ENCODE measurements at regions not wholly inside any gene's neighbourhood (a gene's known extent, or its start where the extent isn't known, plus 50 kb on each side); places are given as distances from the start of the nearest gene placed in this dataset.

DNA sequence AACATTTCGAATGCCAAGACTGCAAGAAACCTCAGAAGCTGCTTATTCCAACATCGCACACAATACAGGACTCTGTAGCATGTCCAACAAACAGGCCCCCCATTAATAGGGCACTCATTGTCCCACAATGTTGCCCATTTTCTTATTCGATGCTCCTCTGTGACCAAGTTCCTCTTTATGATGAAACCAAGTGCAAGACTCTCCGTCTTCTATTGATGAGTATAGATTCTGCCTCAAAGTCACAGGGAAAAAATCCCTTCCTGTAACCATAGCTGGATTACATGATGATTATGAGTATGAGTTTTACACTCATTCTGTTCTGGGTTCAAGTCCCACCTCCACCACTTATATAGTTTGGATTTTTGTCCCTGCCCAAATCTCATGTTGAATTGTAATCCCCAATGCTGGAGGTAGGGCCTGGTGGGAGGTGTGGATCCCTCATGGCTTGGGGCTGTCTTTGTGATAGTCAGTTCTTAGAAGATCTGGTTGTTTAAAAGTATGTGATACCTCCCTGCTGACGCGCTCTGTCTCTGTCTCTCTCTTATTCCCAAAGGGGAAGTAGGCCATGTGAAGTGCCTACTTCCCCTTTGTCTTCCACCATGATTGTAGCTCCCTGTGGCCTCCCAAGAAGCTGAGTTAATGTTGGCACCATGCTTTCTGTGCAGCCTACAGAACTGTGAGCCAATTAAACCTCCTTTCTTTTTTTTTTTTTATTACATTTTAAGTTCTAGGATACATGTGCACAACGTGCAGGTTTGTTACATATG lies 148.7 kb downstream of the OSR1 start:
- intact Hi-C loops (cut with DNase I; ENCODE audit: low total_unique reads) = no loop called here
- DNase-seq = no peak
- H3K27me3 ChIP-seq = no peaks in the 10 kb centered on the region
- no peaks in the 10 kb centered on the region for H3K4me1 ChIP-seq
- no peaks in the 10 kb centered on the region for H3K36me3 ChIP-seq
- no peaks in the 10 kb centered on the region for H3K9me3 ChIP-seq
- H3K27ac ChIP-seq = no peak overlapping the region
- TF ChIP-seq POLR2A (IDR thresholded peaks at IDR 0.05) = no peak
- TF ChIP-seq, protein P1, sequence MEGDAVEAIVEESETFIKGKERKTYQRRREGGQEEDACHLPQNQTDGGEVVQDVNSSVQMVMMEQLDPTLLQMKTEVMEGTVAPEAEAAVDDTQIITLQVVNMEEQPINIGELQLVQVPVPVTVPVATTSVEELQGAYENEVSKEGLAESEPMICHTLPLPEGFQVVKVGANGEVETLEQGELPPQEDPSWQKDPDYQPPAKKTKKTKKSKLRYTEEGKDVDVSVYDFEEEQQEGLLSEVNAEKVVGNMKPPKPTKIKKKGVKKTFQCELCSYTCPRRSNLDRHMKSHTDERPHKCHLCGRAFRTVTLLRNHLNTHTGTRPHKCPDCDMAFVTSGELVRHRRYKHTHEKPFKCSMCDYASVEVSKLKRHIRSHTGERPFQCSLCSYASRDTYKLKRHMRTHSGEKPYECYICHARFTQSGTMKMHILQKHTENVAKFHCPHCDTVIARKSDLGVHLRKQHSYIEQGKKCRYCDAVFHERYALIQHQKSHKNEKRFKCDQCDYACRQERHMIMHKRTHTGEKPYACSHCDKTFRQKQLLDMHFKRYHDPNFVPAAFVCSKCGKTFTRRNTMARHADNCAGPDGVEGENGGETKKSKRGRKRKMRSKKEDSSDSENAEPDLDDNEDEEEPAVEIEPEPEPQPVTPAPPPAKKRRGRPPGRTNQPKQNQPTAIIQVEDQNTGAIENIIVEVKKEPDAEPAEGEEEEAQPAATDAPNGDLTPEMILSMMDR (IDR thresholded peaks at IDR 0.05) = no peak
- H3K4me3 ChIP-seq = no peak overlapping the region

DNA sequence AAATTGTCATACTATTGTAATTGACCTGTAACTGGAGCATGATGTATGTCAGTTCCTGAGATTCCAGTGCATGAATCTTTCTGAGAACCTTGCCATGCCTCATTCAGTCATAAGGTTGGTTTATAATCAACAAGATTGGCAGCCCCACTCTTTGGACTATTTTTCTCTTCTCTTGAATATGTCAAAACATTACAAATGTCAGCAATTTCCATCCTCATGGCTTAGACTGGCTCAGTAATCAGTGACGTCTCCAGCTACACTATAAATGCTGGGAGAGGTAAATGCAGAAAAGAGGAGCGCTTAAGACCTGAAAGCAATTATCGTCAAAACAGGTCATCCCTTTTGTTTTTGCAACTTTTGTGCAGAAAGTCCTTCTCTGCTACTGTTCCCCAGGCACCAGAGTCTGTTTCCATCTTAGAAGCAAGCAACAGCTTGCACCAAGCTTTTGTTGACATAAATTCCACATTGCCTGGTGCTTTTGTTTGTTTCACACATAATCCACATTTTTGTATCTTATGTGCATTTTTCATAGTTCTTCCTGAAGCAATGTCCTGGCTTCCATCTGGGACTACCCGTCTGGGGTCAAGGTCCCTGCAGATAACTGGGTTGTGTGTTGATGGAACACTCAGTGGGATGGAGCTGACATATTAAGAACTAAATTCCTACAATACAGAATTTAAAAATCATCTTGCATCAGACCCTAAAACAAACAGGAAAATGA lies 149.8 kb downstream of the OSR1 start:
- Histone ChIP-seq H3K9me3 (no peaks in the 10 kb centered on the region), H3K36me3 (no peaks in the 10 kb centered on the region), H3K27ac (no peak overlapping the region), H3K27me3 (no peaks in the 10 kb centered on the region), H3K4me1 (no peaks in the 10 kb centered on the region), H3K4me3 (no peak overlapping the region)
- no peak for DNase-seq
- intact Hi-C loops (cut with DNase I; ENCODE audit: low total_unique reads) = no loop called here
- TF ChIP-seq, protein P1 (IDR thresholded peaks at IDR 0.05) = no peak
- no peak for TF ChIP-seq POLR2A (IDR thresholded peaks at IDR 0.05)

DNA sequence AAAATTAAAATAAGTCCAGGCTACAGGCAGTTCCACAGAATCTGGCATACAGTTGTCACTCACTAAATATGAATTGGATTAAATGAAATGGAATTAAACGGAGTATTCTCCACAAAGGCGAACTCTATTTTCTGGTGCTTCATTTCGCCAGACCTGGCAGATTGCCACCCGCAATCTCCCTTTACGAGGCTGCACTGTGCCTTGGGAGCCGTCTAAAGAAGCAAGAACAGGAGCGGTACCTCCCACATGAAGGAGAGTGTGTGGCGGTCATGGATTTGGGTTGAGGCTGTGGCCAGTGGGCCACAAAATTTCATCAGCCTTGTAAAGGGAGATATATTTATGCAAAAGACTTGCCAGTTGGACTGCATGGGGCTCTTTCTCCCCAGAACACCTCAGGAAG lies 151.0 kb downstream of the OSR1 start:
- no peak for DNase-seq
- TF ChIP-seq, protein P1 (IDR thresholded peaks at IDR 0.05) = no peak
- TF ChIP-seq POLR2A (IDR thresholded peaks at IDR 0.05) = no peak
- intact Hi-C loops (cut with DNase I; ENCODE audit: low total_unique reads) = no loop called here
- Histone ChIP-seq H3K36me3 (no peaks in the 10 kb centered on the region), H3K9me3 (no peaks in the 10 kb centered on the region), H3K4me3 (no peak overlapping the region), H3K4me1 (no peaks in the 10 kb centered on the region), H3K27ac (no peak overlapping the region), H3K27me3 (no peaks in the 10 kb centered on the region)

DNA sequence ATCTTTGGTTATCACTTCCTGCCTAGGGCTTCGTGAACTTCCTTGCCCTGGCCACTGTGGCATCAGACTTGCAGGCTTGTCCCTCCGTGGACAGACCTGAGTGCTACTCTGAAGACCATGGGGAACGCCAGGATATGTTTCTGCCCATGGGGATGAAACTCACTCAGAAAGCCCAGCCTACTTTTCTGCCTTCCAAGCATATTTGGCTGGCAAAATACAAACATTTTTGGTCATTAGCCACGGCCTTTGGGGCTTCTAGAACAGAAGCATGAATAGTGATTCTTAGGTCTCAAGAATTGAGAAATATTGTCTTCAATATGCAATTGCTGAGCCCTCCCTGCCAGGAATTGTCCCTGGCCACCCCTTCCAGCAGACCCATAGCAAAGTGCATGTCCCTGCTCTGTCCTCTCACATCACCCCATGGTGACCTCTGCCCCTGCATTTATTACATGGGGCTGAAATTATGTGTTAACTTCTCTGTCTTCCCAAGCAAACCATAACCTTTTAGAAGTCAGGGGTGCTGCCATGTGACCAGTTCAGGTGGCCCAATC lies 152.4 kb downstream of the OSR1 start:
- H3K9me3 ChIP-seq = no peaks in the 10 kb centered on the region
- intact Hi-C loops (cut with DNase I; ENCODE audit: low total_unique reads) = no loop called here
- no peak overlapping the region for H3K27ac ChIP-seq
- no peaks in the 10 kb centered on the region for H3K36me3 ChIP-seq
- no peaks in the 10 kb centered on the region for H3K27me3 ChIP-seq
- TF ChIP-seq, protein P1 (IDR thresholded peaks at IDR 0.05) = no peak
- no peak for TF ChIP-seq POLR2A (IDR thresholded peaks at IDR 0.05)
- H3K4me1 ChIP-seq = no peaks in the 10 kb centered on the region
- no peak for DNase-seq
- no peak overlapping the region for H3K4me3 ChIP-seq

DNA sequence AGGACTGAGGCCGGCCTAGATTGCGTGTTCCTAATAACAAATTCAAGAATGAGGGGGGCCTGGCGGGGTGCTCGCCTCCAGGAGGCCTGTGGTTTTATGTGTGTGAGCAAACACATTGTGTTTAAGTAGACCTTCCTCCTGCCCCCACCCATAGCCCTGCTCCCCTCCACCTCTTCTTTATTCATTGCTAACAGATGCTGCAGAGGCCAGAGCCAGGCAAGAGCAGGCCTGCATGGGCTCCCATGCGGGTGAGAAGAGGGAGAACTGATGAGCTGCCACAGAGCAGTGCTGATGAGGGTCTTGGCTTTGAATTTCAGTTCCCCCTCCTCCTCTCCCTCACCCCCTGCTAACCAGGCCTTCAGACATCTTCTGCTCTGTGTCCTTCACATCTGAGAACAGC lies 154.6 kb downstream of the OSR1 start:
- intact Hi-C loops (cut with DNase I; ENCODE audit: low total_unique reads) = no loop called here
- Histone ChIP-seq H3K27me3 (no peaks in the 10 kb centered on the region), H3K36me3 (no peaks in the 10 kb centered on the region), H3K4me3 (no peak overlapping the region), H3K9me3 (no peaks in the 10 kb centered on the region), H3K27ac (no peak overlapping the region), H3K4me1 (no peaks in the 10 kb centered on the region)
- DNase-seq = no peak
- TF ChIP-seq, protein P1 (IDR thresholded peaks at IDR 0.05) = no peak
- TF ChIP-seq POLR2A (IDR thresholded peaks at IDR 0.05) = no peak
